GM23338 (cell line): ENCODE measurements at regions not wholly inside any gene's neighbourhood (a gene's known extent, or its start where the extent isn't known, plus 50 kb on each side); places are given as distances from the start of the nearest gene placed in this dataset.

ENCODE experiments used
- CREB1 ChIP-seq: fragments of 250-450 bp; sonication (Bioruptor Pico); IDR thresholded peaks from 2 replicates; pipeline ENCODE4 v1.5.0; 2020; ENCODE audit warnings: low read depth, mild to moderate bottlenecking, moderate library complexity
- TF ChIP-seq, protein P1 (sequence below), 2 experiments: fragments of 200-600 bp in 1 of 2; sonication (generic) in 1 of 2; conservative IDR thresholded peaks; 2 replicates each; pipeline versions ENCODE4 v1.5.1 to v1.6.1; 2016 to 2017; ENCODE audit warnings: antibody characterized with exemption in 2 of 2, low read depth in 2 of 2, mild to moderate bottlenecking in 2 of 2, moderate library complexity in 1 of 2

DNA sequence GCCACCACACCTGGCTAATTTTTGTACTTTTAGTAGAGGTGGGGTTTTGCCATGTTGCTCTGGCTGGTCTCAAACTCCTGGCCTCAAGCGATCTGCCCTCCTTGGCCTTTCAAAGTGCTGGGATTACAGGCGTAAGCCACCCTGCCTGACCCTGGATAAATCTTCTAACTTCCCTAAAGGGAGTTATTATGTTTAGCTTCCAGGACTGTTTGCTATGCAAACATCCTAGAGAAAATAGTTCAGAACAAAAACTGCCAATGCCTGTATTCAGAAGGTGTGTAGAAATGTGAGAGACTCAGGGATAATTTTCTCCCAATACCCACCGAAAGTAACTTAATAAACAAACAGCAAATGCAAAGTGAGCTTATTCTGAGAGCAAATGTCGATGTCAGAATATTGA is 301.2 kb downstream of the TGFB2 start:
- TF ChIP-seq, protein P1, sequence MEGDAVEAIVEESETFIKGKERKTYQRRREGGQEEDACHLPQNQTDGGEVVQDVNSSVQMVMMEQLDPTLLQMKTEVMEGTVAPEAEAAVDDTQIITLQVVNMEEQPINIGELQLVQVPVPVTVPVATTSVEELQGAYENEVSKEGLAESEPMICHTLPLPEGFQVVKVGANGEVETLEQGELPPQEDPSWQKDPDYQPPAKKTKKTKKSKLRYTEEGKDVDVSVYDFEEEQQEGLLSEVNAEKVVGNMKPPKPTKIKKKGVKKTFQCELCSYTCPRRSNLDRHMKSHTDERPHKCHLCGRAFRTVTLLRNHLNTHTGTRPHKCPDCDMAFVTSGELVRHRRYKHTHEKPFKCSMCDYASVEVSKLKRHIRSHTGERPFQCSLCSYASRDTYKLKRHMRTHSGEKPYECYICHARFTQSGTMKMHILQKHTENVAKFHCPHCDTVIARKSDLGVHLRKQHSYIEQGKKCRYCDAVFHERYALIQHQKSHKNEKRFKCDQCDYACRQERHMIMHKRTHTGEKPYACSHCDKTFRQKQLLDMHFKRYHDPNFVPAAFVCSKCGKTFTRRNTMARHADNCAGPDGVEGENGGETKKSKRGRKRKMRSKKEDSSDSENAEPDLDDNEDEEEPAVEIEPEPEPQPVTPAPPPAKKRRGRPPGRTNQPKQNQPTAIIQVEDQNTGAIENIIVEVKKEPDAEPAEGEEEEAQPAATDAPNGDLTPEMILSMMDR (conservative IDR thresholded peaks at IDR 0.05; ENCODE audit: low read depth in 2 of 2): no peak
- no peak for TF ChIP-seq CREB1
